Endothelial cell of umbilical vein (primary cell): ENCODE measurements at regions not wholly inside any gene's neighbourhood (a gene's known extent, or its start where the extent isn't known, plus 50 kb on each side); places are given as distances from the start of the nearest gene placed in this dataset.

ENCODE experiments used
- BruUV-seq: library from RNA; stranded (reverse); fragments of 400-500 nt; replicated peaks from 2 replicates; lab custom pipeline; 2021; lab: Mats Ljungman, UMichigan
- CTCF ChIA-PET: fragments of 300-600, 350-600 bp; sonication (Branson Sonifier 250); formaldehyde crosslinking; loops from one replicate; lab custom pipeline; 2021; ENCODE audit warnings: antibody characterized with exemption, inconsistent platforms; lab: Charles Lee
- POLR2A ChIA-PET: fragments of 300-600, 350-600 bp; sonication (Branson Sonifier 250); formaldehyde crosslinking; loops from one replicate; lab custom pipeline; 2021; ENCODE audit warnings: antibody characterized with exemption, inconsistent platforms; lab: Charles Lee
- DNase-seq: peaks from one replicate; pipeline ENCODE4 v3.0.0-alpha.2; 2011; ENCODE audit warnings: low read depth, low spot score
- FAIRE-seq: peaks from 2 replicates; lab custom pipeline; 2011; peaks lifted over from hg19 to GRCh38; lab: Jason Lieb, UNC
- H2AFZ ChIP-seq: 2 replicates; pipeline ENCODE4 v1.6.0; 2012; ENCODE audit warnings: low read depth, low read length, control low read depth, inconsistent platforms
- H3K27ac ChIP-seq: 2 replicates; pipeline ENCODE4 v1.5.1; 2011; ENCODE audit warnings: low read depth, mild to moderate bottlenecking, control low read depth, low read length, moderate library complexity; ENCODE audit not compliant: insufficient read depth
- H3K27me3 ChIP-seq, 2 experiments: 2 replicates each; pipeline versions ENCODE4 v1.6.0 to v1.6.1; 2011; ENCODE audit warnings: low read length in 2 of 2, mixed read lengths in 1 of 2; ENCODE audit not compliant: control insufficient read depth in 2 of 2, insufficient read depth in 2 of 2
- H3K36me3 ChIP-seq, 2 experiments: 2 replicates in 1 of 2; 3 replicates in 1 of 2; pipeline ENCODE4 v1.5.1; 2011; ENCODE audit warnings: low read length in 2 of 2, mild to moderate bottlenecking in 1 of 2, moderate library complexity in 1 of 2; ENCODE audit not compliant: control insufficient read depth in 2 of 2, insufficient read depth in 2 of 2; ENCODE audit errors: extremely low read depth in 1 of 2
- H3K4me1 ChIP-seq: 3 replicates; pipeline ENCODE4 v1.5.1; 2011; ENCODE audit warnings: mild to moderate bottlenecking, low read length; ENCODE audit not compliant: control insufficient read depth, insufficient read depth; ENCODE audit errors: extremely low read depth
- H3K4me2 ChIP-seq: 2 replicates; pipeline ENCODE4 v1.6.1; 2011; ENCODE audit warnings: low read length, control low read depth, mixed read lengths; ENCODE audit not compliant: insufficient read depth
- H3K4me3 ChIP-seq, 3 experiments: fragments of 200-600 bp in 1 of 3; sonication (generic), shearing (Covaris generic) in 1 of 3; replicated peaks in 1 of 3; 2 replicates each; pipeline ENCODE4 v1.5.1; 2011 to 2016; ENCODE audit warnings: control low read depth in 3 of 3, low read length in 3 of 3, mild to moderate bottlenecking in 2 of 3, inconsistent platforms in 1 of 3, low read depth in 1 of 3, moderate library complexity in 1 of 3; ENCODE audit not compliant: insufficient read depth in 1 of 3
- H3K79me2 ChIP-seq: 2 replicates; pipeline ENCODE4 v1.6.0; 2012; ENCODE audit warnings: low read length, inconsistent platforms; ENCODE audit not compliant: control insufficient read depth, insufficient read depth
- H3K9ac ChIP-seq: replicated peaks from 2 replicates; pipeline ENCODE3; 2011; ENCODE audit warnings: low read length, control low read depth; ENCODE audit not compliant: insufficient read depth; ENCODE audit errors: extremely low read depth
- H3K9me1 ChIP-seq: replicated peaks from 3 replicates; pipeline ENCODE4 v1.6.0; 2011; ENCODE audit warnings: mild to moderate bottlenecking, low read length; ENCODE audit not compliant: control insufficient read depth, insufficient read depth; ENCODE audit errors: extremely low read depth
- H3K9me3 ChIP-seq: replicated peaks from 2 replicates; pipeline ENCODE4 v1.5.1; 2012; ENCODE audit warnings: low read length, inconsistent platforms; ENCODE audit not compliant: control insufficient read depth, insufficient read depth
- H4K20me1 ChIP-seq: replicated peaks from 2 replicates; pipeline ENCODE3; 2011; ENCODE audit warnings: mild to moderate bottlenecking, low read length; ENCODE audit not compliant: control insufficient read depth, insufficient read depth; ENCODE audit errors: extremely low read depth
- EZH2 ChIP-seq: IDR thresholded peaks from 2 replicates; pipeline ENCODE4 v1.6.1; 2012; ENCODE audit warnings: borderline replicate concordance, low read depth, mild to moderate bottlenecking, moderate library complexity, low read length, inconsistent platforms; ENCODE audit not compliant: severe bottlenecking
- FOS ChIP-seq: IDR thresholded peaks from 2 replicates; pipeline ENCODE4 v1.6.1; 2011; ENCODE audit warnings: mild to moderate bottlenecking, low read length, moderate library complexity, borderline replicate concordance; ENCODE audit not compliant: insufficient read depth
- GATA2 ChIP-seq: IDR thresholded peaks from 2 replicates; pipeline ENCODE4 v1.7.0; 2011; ENCODE audit warnings: low read depth, mild to moderate bottlenecking, moderate library complexity, mixed read lengths, low read length; ENCODE audit not compliant: insufficient read length, insufficient read depth
- JUN ChIP-seq: IDR thresholded peaks from 2 replicates; pipeline ENCODE4 v1.6.1; 2011; ENCODE audit warnings: borderline replicate concordance, low read depth; ENCODE audit not compliant: insufficient read length, insufficient read depth
- MYC ChIP-seq: IDR thresholded peaks from one replicate; pipeline ENCODE4 v1.6.1; 2011; ENCODE audit warnings: mild to moderate bottlenecking, low read depth, low read length
- POLR2A ChIP-seq: IDR thresholded peaks from 2 replicates; pipeline ENCODE4 v1.6.1; 2012; ENCODE audit warnings: low read depth, mild to moderate bottlenecking, control low read depth, low read length
- POLR2AphosphoS5 ChIP-seq: IDR thresholded peaks from 2 replicates; pipeline ENCODE4 v1.6.1; 2012; ENCODE audit warnings: low read depth, mild to moderate bottlenecking, control low read depth, low read length, moderate library complexity; ENCODE audit not compliant: insufficient read depth
- dilution Hi-C: fragments of 300-500 bp; cut with MboI; formaldehyde crosslinking; loops from one replicate; pipeline ENCODE4 v1.15.0; 2019; ENCODE audit warnings: low sequenced_read_pairs; ENCODE audit not compliant: extremely low pct_ligation_motif_present
- intact Hi-C: fragments of 100-400 bp; cut with micrococcal nuclease; formaldehyde crosslinking; loops from one replicate; pipeline ENCODE4 v1.10.0; 2022
- TF ChIP-seq, protein P1 (sequence below): IDR thresholded peaks from 2 replicates; pipeline ENCODE4 v1.6.1; 2011; ENCODE audit not compliant: insufficient read depth, insufficient read length
- TF ChIP-seq, protein P2 (sequence below), 2 donors: IDR thresholded peaks; 1 replicate in 1 of 2; 2 replicates in 1 of 2; pipeline ENCODE4 v1.5.1; 2011; ENCODE audit warnings: low read length in 2 of 2, mild to moderate bottlenecking in 2 of 2, moderate library complexity in 2 of 2, control low read depth in 1 of 2, inconsistent platforms in 1 of 2, low read depth in 1 of 2; ENCODE audit not compliant: insufficient read depth in 1 of 2; ENCODE audit errors: extremely low read depth in 1 of 2

DNA sequence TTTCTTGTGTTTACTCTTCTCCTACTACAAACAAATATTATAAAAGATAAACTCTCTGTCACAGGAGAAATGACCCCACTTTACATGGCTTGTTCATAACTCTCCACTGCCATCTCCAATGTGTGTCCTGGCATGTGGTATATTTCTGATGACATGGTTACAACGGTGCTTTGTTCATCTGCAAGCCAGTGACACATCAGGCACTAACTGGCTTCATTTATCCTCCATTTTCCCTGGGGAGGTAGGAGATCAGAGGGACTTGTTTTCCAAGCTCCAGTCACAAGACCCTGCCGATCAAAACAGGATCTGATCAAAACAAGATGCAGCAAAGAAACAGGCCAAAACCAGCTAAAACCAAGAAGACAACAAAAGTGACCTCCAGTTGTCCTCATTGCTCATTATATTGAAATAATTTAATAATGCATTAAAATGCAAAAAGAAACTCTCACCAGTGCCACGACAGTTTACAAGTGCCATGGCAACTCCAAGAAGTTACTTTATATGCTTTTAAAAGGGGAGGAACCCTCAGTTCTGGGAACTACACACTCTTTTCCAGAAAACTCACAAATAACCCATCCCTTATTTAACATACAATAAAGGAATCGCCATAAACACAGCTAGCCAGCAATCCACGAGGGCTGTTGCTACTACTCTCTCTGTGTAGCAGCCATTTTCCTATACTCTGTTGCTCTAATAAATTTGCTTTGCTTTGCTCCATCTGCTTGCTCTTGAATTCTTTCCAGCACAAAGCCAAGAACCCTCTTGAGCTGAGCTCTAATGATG, 224.2 kb downstream of the XPNPEP1 start:
- no peaks in the 10 kb centered on the region for H3K9me1 ChIP-seq
- TF ChIP-seq POLR2A (no peak), MYC (no peak), EZH2 (no peak), JUN (no peak), POLR2AphosphoS5 (no peak), GATA2 (no peak), FOS (no peak)
- TF ChIP-seq, protein P1, sequence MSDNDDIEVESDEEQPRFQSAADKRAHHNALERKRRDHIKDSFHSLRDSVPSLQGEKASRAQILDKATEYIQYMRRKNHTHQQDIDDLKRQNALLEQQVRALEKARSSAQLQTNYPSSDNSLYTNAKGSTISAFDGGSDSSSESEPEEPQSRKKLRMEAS = no peak
- TF ChIP-seq, protein P2, sequence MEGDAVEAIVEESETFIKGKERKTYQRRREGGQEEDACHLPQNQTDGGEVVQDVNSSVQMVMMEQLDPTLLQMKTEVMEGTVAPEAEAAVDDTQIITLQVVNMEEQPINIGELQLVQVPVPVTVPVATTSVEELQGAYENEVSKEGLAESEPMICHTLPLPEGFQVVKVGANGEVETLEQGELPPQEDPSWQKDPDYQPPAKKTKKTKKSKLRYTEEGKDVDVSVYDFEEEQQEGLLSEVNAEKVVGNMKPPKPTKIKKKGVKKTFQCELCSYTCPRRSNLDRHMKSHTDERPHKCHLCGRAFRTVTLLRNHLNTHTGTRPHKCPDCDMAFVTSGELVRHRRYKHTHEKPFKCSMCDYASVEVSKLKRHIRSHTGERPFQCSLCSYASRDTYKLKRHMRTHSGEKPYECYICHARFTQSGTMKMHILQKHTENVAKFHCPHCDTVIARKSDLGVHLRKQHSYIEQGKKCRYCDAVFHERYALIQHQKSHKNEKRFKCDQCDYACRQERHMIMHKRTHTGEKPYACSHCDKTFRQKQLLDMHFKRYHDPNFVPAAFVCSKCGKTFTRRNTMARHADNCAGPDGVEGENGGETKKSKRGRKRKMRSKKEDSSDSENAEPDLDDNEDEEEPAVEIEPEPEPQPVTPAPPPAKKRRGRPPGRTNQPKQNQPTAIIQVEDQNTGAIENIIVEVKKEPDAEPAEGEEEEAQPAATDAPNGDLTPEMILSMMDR (IDR thresholded peaks at IDR 0.05; ENCODE audit: extremely low read depth in 1 of 2, insufficient read depth in 1 of 2, low read depth in 1 of 2, low read length in 2 of 2) = no peak
- H3K4me2 ChIP-seq = no peak overlapping the region
- BruUV-seq = no TSS peak
- dilution Hi-C loops (no loop called here), intact Hi-C loops (no loop called here)
- H4K20me1 ChIP-seq = no peaks in the 10 kb centered on the region
- no peak overlapping the region for H3K9ac ChIP-seq
- no peaks in the 10 kb centered on the region for H3K36me3 ChIP-seq
- no peak overlapping the region for H3K4me3 ChIP-seq
- DNase-seq (no peak), FAIRE-seq (no peak)
- H3K27me3 ChIP-seq = no peaks in the 10 kb centered on the region
- no peak overlapping the region for H2AFZ ChIP-seq
- CTCF ChIA-PET = no interaction called here
- H3K9me3 ChIP-seq = no peaks in the 10 kb centered on the region
- no peaks in the 10 kb centered on the region for H3K79me2 ChIP-seq
- POLR2A ChIA-PET = no interaction called here
- no peak overlapping the region for H3K27ac ChIP-seq
- H3K4me1 ChIP-seq = no peaks in the 10 kb centered on the region
